Spleen (tissue), 11 donors: ENCODE measurements at regions not wholly inside any gene's neighbourhood (a gene's known extent, or its start where the extent isn't known, plus 50 kb on each side); places are given as distances from the start of the nearest gene placed in this dataset.

Source experiments
- DNase-seq: peaks from one replicate; pipeline ENCODE4 v3.0.0-alpha.2; 2020
- H3K27ac ChIP-seq, 8 donors: fragments of 200-600 bp; sonication (generic) in 7 of 8; 1 replicate in 4 of 8; 2 replicates in 4 of 8; pipeline versions ENCODE4 v1.5.0 to v1.8.0; 2016 to 2021; ENCODE audit warnings: inconsistent platforms in 4 of 8, mild to moderate bottlenecking in 4 of 8, moderate library complexity in 1 of 8
- H3K27me3 ChIP-seq, 7 donors: fragments of 200-600 bp; sonication (generic) in 6 of 7; replicated peaks in 1 of 7; 1 replicate in 4 of 7; 2 replicates in 3 of 7; pipeline versions ENCODE4 v1.5.0 to v1.8.0; 2016 to 2021; ENCODE audit warnings: inconsistent platforms in 3 of 7, mild to moderate bottlenecking in 1 of 7
- H3K36me3 ChIP-seq, 6 donors: fragments of 200-600 bp; sonication (generic) in 5 of 6; 1 replicate in 4 of 6; 2 replicates in 2 of 6; pipeline versions ENCODE4 v1.5.0 to v1.8.0; 2016 to 2021; ENCODE audit warnings: inconsistent platforms in 2 of 6
- H3K4me1 ChIP-seq, 6 donors: fragments of 200-600 bp; sonication (generic) in 5 of 6; 1 replicate in 3 of 6; 2 replicates in 3 of 6; pipeline versions ENCODE4 v1.5.0 to v1.8.0; 2016 to 2021; ENCODE audit warnings: inconsistent platforms in 3 of 6
- H3K4me3 ChIP-seq, 8 donors: fragments of 200-600 bp; sonication (generic) in 7 of 8; 1 replicate in 4 of 8; 2 replicates in 4 of 8; pipeline versions ENCODE4 v1.5.0 to v1.8.0; 2016 to 2021; ENCODE audit warnings: inconsistent platforms in 4 of 8, mild to moderate bottlenecking in 4 of 8, moderate library complexity in 2 of 8
- H3K9me3 ChIP-seq, 8 donors: fragments of 200-600 bp; sonication (generic) in 7 of 8; 1 replicate in 4 of 8; 2 replicates in 4 of 8; pipeline versions ENCODE4 v1.5.0 to v1.8.0; 2016 to 2021; ENCODE audit warnings: inconsistent platforms in 4 of 8
- CTCF ChIP-seq, 11 experiments: fragments of 200-600 bp in 7 of 11; fragments of 450-650 bp in 4 of 11; sonication (generic) in 4 of 11; IDR thresholded peaks in 8 of 11; conservative IDR thresholded peaks in 3 of 11; 1 replicate in 7 of 11; 2 replicates in 4 of 11; pipeline versions ENCODE4 v1.4.0 to v1.8.0; 2016 to 2021; ENCODE audit warnings: antibody characterized with exemption in 11 of 11, inconsistent platforms in 4 of 11, mild to moderate bottlenecking in 1 of 11
- POLR2A ChIP-seq, 3 donors: fragments of 450-650 bp; IDR thresholded peaks; one replicate each; pipeline ENCODE4 v1.5.1; 2017; ENCODE audit warnings: antibody characterized with exemption in 3 of 3, mild to moderate bottlenecking in 1 of 3
- POLR2AphosphoS5 ChIP-seq, 3 donors: sonication (generic); formaldehyde crosslinking; IDR thresholded peaks; one replicate each; pipeline ENCODE4 v1.5.1; 2017; ENCODE audit warnings: antibody characterized with exemption in 3 of 3
- WGBS, 5 donors: extraction: QIAGEN DNeasy Blood & Tissue Kit in 3 of 5; methylation state at CpG; one replicate each; pipeline versions ENCODE4 v1.1.5 to v1.1.7; 2013 to 2018; 5-methylcytosine and 5-hydroxymethylcytosine counted together
- intact Hi-C: fragments of 100-400 bp; cut with DNase I; formaldehyde crosslinking; loops from one replicate; pipeline ENCODE4 v1.15.0; 2023; ENCODE audit warnings: low total_unique reads
- donor health status: healthy with polysubstance abuse.
- donor health status: DM: no; HTN: no; CAD: no; lungs with moderate emphysema.
- donor health status: DM: no; HTN: no; CAD: no.
- donor health status: Bipolar disorder and iron deficiency.
- donor health status: healthy.
- donor health status: DM: no; HTN: no; CAD: no.
- donor health status: DM: yes; HTN: yes; CAD: no.

GRCh38 chr2:139790807-139791752 is 1010.9 kb upstream of the NXPH2 start:
- no peak overlapping the region for H3K27ac ChIP-seq
- intact Hi-C loops: no loop called here

GRCh38 chr2:139790136-139790535 is 1009.9 kb upstream of the NXPH2 start:
- 30 to 39% (median 36%) methylated on average over 2 of the region's 2 CpGs for WGBS, 5 donors
- TF ChIP-seq POLR2A (IDR thresholded peaks at IDR 0.05): no peak
- TF ChIP-seq POLR2AphosphoS5 (IDR thresholded peaks at IDR 0.05): no peak
- no peak for TF ChIP-seq CTCF (IDR thresholded peaks at IDR 0.05 in 8 of 11, conservative IDR thresholded peaks at IDR 0.05 in 3 of 11)
- Histone ChIP-seq H3K27ac (no peak overlapping the region), H3K4me1 (no peaks in the 10 kb centered on the region), H3K4me3 (no peak overlapping the region), H3K36me3 (no peaks in the 10 kb centered on the region), H3K27me3 (no peaks in the 10 kb centered on the region), H3K9me3 (no peaks in the 10 kb centered on the region)
- no peak for DNase-seq
- intact Hi-C loops: no loop called here

More at GRCh38 chr2:139790807-139791752, 1010.9 kb upstream of the NXPH2 start:
- H3K4me1 ChIP-seq: no peaks in the 10 kb centered on the region
- DNase-seq: no peak
- H3K9me3 ChIP-seq: no peaks in the 10 kb centered on the region
- WGBS, 5 donors: 52 to 68% (median 58%) methylated on average over 3 of the region's 3 CpGs
- no peaks in the 10 kb centered on the region for H3K36me3 ChIP-seq
- no peaks in the 10 kb centered on the region for H3K27me3 ChIP-seq
- no peak overlapping the region for H3K4me3 ChIP-seq
- TF ChIP-seq POLR2A (IDR thresholded peaks at IDR 0.05) (no peak), POLR2AphosphoS5 (IDR thresholded peaks at IDR 0.05) (no peak), CTCF (IDR thresholded peaks at IDR 0.05 in 8 of 11, conservative IDR thresholded peaks at IDR 0.05 in 3 of 11) (no peak)

- Histone ChIP-seq H3K27ac (no peak overlapping the region), H3K9me3 (no peaks in the 10 kb centered on the region), H3K36me3 (no peaks in the 10 kb centered on the region), H3K27me3 (no peaks in the 10 kb centered on the region), H3K4me1 (no peaks in the 10 kb centered on the region), H3K4me3 (no peak overlapping the region)
- DNase-seq: no peak
- TF ChIP-seq POLR2AphosphoS5 (IDR thresholded peaks at IDR 0.05): no peak
- TF ChIP-seq POLR2A (IDR thresholded peaks at IDR 0.05): no peak
- no peak for TF ChIP-seq CTCF (IDR thresholded peaks at IDR 0.05 in 8 of 11, conservative IDR thresholded peaks at IDR 0.05 in 3 of 11)
- intact Hi-C loops: no loop called here
Observed at GRCh38 chr2:139778732-139779131, 998.5 kb upstream of the NXPH2 start.

- Histone ChIP-seq H3K36me3 (no peaks in the 10 kb centered on the region), H3K27me3 (no peaks in the 10 kb centered on the region), H3K9me3 (no peaks in the 10 kb centered on the region), H3K27ac (no peak overlapping the region), H3K4me3 (no peak overlapping the region), H3K4me1 (no peaks in the 10 kb centered on the region)
- intact Hi-C loops: no loop called here
- TF ChIP-seq POLR2A (IDR thresholded peaks at IDR 0.05) (no peak), CTCF (IDR thresholded peaks at IDR 0.05 in 8 of 11, conservative IDR thresholded peaks at IDR 0.05 in 3 of 11) (no peak), POLR2AphosphoS5 (IDR thresholded peaks at IDR 0.05) (no peak)
- no peak for DNase-seq
- WGBS, 5 donors: 89 to 94% (median 91%) methylated on average over 1 of the region's 1 CpG
Observed at GRCh38 chr2:139773720-139774277, 993.6 kb upstream of the NXPH2 start.
